ENCODE measurements at regions not wholly inside any gene's neighbourhood (a gene's known extent, or its start where the extent isn't known, plus 50 kb on each side); places are given as distances from the start of the nearest gene placed in this dataset.

DNA sequence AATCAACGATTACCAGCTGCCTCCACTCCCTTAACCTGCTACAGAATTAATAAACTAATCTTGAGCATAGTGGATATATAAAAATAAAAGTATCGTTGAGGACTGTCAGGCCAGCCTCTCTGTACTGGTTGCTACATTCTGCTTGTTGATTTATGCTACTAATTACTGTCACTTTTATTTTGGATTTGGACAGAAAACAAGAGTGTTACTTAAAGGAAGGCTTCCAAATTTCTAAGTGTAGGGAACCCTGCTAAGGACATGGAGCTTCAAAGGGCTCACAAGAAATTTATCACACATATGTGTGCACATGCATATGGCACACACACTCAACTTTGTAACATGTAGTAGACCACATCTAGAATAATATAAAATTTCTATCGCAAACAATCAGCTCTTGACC lies 141.2 kb upstream of the ANKRD1 start:
- peaks cover 0 to 5% (median 0%) of the 10 kb centered on the region in 7 donors for H3K4me1 Mint-ChIP-seq
- no peak overlapping the region for H3K27ac Mint-ChIP-seq
- H3K4me3 Mint-ChIP-seq = no peak overlapping the region
- ATAC-seq (no peak), DNase-seq (no peak)
- Histone ChIP-seq H3K36me3 (ENCODE audit: control insufficient read depth in 2 of 3, insufficient read depth in 3 of 3, low read length in 3 of 3) (no peaks in the 10 kb centered on the region), H3K27me3 (ENCODE audit: control insufficient read depth in 2 of 2, insufficient read depth in 2 of 2, low read length in 2 of 2) (no peaks in the 10 kb centered on the region), H3K9me3 (ENCODE audit: control insufficient read depth in 2 of 3, low read length in 3 of 3) (no peaks in the 10 kb centered on the region), H3K27ac (ENCODE audit: low read depth, low read length) (no peak overlapping the region), H3K4me3 (ENCODE audit: low read length) (no peak overlapping the region), H3K4me1 (ENCODE audit: control insufficient read depth in 2 of 2, insufficient read depth in 2 of 2, low read length in 2 of 2) (no peaks in the 10 kb centered on the region)
- intact Hi-C loops (cut with micrococcal nuclease) = no loop called here
- POLR2A ChIA-PET = no interaction called here
- H3K9me3 Mint-ChIP-seq = no peaks in the 10 kb centered on the region
- peaks cover 0 to 8% (median 0%) of the 10 kb centered on the region in 5 donors for H3K27me3 Mint-ChIP-seq
- CTCF ChIA-PET = no interaction called here
- H3K36me3 Mint-ChIP-seq = no peaks in the 10 kb centered on the region

DNA sequence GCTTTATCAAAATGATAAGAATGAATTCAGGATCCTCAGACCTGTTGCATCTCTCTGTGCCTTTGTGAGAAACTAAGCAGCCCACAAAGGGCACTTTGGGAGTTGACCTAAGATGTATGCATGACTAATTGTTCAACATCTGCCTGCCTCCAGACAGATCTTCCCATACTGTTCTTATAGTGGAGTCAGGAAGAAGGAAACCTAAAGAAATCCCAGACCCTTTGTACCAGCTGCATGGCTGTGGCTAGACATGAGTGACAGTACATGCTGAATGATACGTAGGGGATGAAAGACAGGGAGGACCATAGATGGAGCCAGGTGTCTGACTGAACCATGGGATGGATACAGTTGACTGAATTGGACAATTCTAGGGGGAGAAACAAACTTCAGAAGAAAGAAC lies 148.7 kb upstream of the PCGF5 start:
- Histone ChIP-seq H3K4me1 (ENCODE audit: control insufficient read depth in 2 of 2, insufficient read depth in 2 of 2, low read length in 2 of 2) (no peaks in the 10 kb centered on the region), H3K9me3 (ENCODE audit: control insufficient read depth in 2 of 3, low read length in 3 of 3) (no peaks in the 10 kb centered on the region), H3K27me3 (ENCODE audit: control insufficient read depth in 2 of 2, insufficient read depth in 2 of 2, low read length in 2 of 2) (no peaks in the 10 kb centered on the region), H3K4me3 (ENCODE audit: low read length) (no peak overlapping the region), H3K36me3 (ENCODE audit: control insufficient read depth in 2 of 3, insufficient read depth in 3 of 3, low read length in 3 of 3) (no peaks in the 10 kb centered on the region), H3K27ac (ENCODE audit: low read depth, low read length) (no peak overlapping the region)
- Mint-ChIP-seq H3K9me3 (peaks cover 0 to 5% (median 0%) of the 10 kb centered on the region in 11 donors), H3K27me3 (peaks cover 8 to 19% (median 8%) of the 10 kb centered on the region in 5 donors), H3K36me3 (no peaks in the 10 kb centered on the region), H3K27ac (no peak overlapping the region), H3K4me1 (peaks cover 0 to 2% (median 0%) of the 10 kb centered on the region in 7 donors), H3K4me3 (no peak overlapping the region)
- ChIA-PET CTCF (no interaction called here), POLR2A (interaction anchor here (0.7 kb wide), 1 partner anchor 13 kb away, joined by 3 read pairs; no protein-coding TSS in a partner anchor)
- no peak for DNase-seq
- intact Hi-C loops (cut with micrococcal nuclease) = no loop called here
- no peak for ATAC-seq

DNA sequence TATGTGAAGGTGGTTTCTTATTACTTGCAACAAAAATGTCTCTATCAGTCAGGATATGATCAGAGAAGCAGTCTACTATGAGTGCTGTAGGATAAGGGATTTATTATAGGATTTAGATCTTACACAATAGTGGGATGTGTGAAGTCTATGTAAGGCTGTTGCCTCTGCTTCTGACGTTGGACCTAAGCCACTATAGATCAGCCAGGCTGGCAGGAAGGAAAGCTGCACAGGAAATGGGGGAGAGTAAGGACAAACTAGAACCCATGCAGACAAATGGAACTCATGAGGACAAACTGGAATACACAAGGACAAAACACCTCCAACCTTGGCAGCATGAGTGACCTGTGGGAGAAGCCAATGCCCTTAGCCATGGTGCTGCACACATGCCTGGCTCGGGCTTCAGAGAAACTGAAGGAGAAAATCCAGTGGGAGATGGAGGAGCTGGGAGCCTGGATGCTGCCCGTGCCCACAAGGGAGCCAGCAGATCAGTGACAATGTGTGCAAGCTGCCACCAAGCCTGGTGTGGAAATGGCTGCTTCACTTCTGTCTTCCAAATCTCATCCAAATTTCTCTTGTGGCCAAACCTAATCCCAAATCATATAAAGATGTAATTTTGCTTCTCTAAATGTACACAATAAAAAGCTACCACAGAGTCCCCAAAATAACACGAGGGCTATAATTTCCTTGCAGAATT lies 147.0 kb upstream of the PCGF5 start:
- Mint-ChIP-seq H3K9me3 (peaks cover 0 to 5% (median 0%) of the 10 kb centered on the region in 11 donors), H3K36me3 (no peaks in the 10 kb centered on the region), H3K27ac (no peak overlapping the region), H3K4me3 (no peak overlapping the region), H3K4me1 (peaks cover 0 to 1% (median 0%) of the 10 kb centered on the region in 7 donors), H3K27me3 (peaks cover 8 to 22% (median 13%) of the 10 kb centered on the region in 5 donors)
- Histone ChIP-seq H3K4me3 (ENCODE audit: low read length) (no peak overlapping the region), H3K4me1 (ENCODE audit: control insufficient read depth in 2 of 2, insufficient read depth in 2 of 2, low read length in 2 of 2) (no peaks in the 10 kb centered on the region), H3K27me3 (ENCODE audit: control insufficient read depth in 2 of 2, insufficient read depth in 2 of 2, low read length in 2 of 2) (no peaks in the 10 kb centered on the region), H3K36me3 (ENCODE audit: control insufficient read depth in 2 of 3, insufficient read depth in 3 of 3, low read length in 3 of 3) (no peaks in the 10 kb centered on the region), H3K27ac (ENCODE audit: low read depth, low read length) (no peak overlapping the region), H3K9me3 (ENCODE audit: control insufficient read depth in 2 of 3, low read length in 3 of 3) (no peaks in the 10 kb centered on the region)
- POLR2A ChIA-PET = no interaction called here
- CTCF ChIA-PET = no interaction called here
- DNase-seq (no peak), ATAC-seq (no peak)
- intact Hi-C loops (cut with micrococcal nuclease) = no loop called here

DNA sequence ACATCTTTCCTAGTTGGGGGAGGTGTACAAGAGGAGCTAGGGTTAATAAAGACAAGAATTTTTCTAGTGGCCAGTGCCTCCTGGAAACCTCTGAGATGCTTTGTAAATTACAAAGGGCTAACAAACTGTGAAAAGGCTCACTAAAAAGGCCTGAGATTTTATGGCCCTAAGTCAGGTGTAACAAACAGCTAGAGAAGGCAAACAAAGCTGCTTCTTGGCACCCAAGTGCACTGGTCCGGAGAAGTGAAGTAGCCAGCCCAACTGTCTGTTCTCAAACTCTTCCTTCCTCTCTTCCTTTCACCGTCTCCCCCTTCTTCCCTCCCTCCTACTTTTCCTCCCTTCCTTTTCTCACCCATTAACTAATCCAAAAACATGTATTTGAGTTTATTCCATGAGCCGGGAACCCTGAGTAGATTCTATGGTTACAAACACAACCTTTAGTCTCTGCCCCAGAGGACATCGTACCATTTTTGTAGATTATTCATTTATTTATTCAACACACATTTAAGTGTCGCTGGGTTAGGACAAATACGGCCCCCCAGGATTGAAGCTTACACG lies 143.4 kb upstream of the PCGF5 start:
- H3K4me3 Mint-ChIP-seq = no peak overlapping the region
- CTCF ChIA-PET = no interaction called here
- DNase-seq = no peak

DNA sequence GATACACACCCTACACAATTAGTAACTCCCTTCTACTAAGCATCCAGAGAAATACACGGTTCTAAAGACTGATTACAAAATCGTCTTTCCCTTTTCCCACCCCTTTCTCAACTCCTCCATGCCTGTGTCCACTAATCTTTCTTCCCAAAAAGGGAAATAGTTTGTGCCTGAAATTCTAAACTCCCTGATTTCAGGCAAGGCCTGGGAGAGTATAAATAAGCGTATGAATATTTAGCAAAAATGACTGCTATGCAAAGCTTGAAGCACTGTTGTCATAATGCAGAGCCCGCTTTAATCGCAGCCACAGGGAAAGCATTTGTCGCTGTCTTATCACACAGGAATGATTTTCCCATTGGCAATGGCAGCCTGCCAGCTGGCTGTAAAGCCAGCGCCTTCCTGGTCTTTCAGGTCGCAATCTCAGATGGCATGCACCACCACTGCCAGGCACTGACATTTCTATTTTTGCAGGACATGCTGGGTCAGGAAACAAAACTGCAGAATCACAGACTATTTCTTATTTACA lies 142.9 kb upstream of the PCGF5 start:
- Histone ChIP-seq H3K4me3 (ENCODE audit: low read length) (no peak overlapping the region), H3K27ac (ENCODE audit: low read depth, low read length) (no peak overlapping the region), H3K36me3 (ENCODE audit: control insufficient read depth in 2 of 3, insufficient read depth in 3 of 3, low read length in 3 of 3) (no peaks in the 10 kb centered on the region), H3K4me1 (ENCODE audit: control insufficient read depth in 2 of 2, insufficient read depth in 2 of 2, low read length in 2 of 2) (no peaks in the 10 kb centered on the region), H3K27me3 (ENCODE audit: control insufficient read depth in 2 of 2, insufficient read depth in 2 of 2, low read length in 2 of 2) (no peaks in the 10 kb centered on the region), H3K9me3 (ENCODE audit: control insufficient read depth in 2 of 3, low read length in 3 of 3) (no peaks in the 10 kb centered on the region)
- no peak for ATAC-seq
- ChIA-PET POLR2A (no interaction called here), CTCF (no interaction called here)
- peaks cover 0 to 5% (median 0%) of the 10 kb centered on the region in 11 donors for H3K9me3 Mint-ChIP-seq
- no peak overlapping the region for H3K27ac Mint-ChIP-seq
- intact Hi-C loops (cut with micrococcal nuclease) = no loop called here
- H3K27me3 Mint-ChIP-seq = peaks cover 0 to 30% (median 9%) of the 10 kb centered on the region in 5 donors
- no peak for DNase-seq
- no peak overlapping the region for H3K4me3 Mint-ChIP-seq
- H3K36me3 Mint-ChIP-seq = no peaks in the 10 kb centered on the region
- H3K4me1 Mint-ChIP-seq = no peaks in the 10 kb centered on the region

More for the DNA sequence above, 143.4 kb upstream of the PCGF5 start:
- Histone ChIP-seq H3K36me3 (ENCODE audit: control insufficient read depth in 2 of 3, insufficient read depth in 3 of 3, low read length in 3 of 3) (no peaks in the 10 kb centered on the region), H3K27me3 (ENCODE audit: control insufficient read depth in 2 of 2, insufficient read depth in 2 of 2, low read length in 2 of 2) (no peaks in the 10 kb centered on the region), H3K4me1 (ENCODE audit: control insufficient read depth in 2 of 2, insufficient read depth in 2 of 2, low read length in 2 of 2) (no peaks in the 10 kb centered on the region), H3K9me3 (ENCODE audit: control insufficient read depth in 2 of 3, low read length in 3 of 3) (no peaks in the 10 kb centered on the region), H3K27ac (ENCODE audit: low read depth, low read length) (no peak overlapping the region), H3K4me3 (ENCODE audit: low read length) (no peak overlapping the region)
- POLR2A ChIA-PET = no interaction called here
- Mint-ChIP-seq H3K4me1 (no peaks in the 10 kb centered on the region), H3K36me3 (no peaks in the 10 kb centered on the region), H3K27me3 (peaks cover 4 to 34% (median 12%) of the 10 kb centered on the region in 5 donors), H3K27ac (peak overlapping the region in 1 of 9 donors; percentile 42), H3K9me3 (peaks cover 0 to 5% (median 0%) of the 10 kb centered on the region in 11 donors)
- intact Hi-C loops (cut with micrococcal nuclease) = no loop called here
- no peak for ATAC-seq

DNA sequence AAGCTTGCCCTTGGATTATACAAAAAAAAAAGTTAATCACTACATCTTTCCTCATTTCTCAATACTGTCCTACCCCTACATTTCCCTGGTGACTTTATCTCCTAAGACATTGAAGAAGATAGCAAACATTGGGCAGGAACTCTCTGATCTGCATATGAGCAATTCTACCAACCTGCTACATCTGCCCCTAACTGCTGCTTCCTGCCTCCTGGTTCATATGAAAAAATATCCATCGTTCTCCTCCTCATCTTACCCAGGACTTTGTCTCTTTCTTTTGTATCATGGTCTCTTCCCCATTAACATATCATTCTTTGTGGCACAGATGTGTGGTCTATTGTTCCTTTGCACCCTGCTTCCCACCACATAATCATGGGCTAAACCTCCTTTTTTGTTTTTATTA lies 139.7 kb upstream of the PCGF5 start:
- H3K9me3 ChIP-seq (ENCODE audit: control insufficient read depth in 2 of 3, low read length in 3 of 3) = no peaks in the 10 kb centered on the region
- DNase-seq (no peak), ATAC-seq (no peak)
- Mint-ChIP-seq H3K27ac (no peak overlapping the region), H3K36me3 (no peaks in the 10 kb centered on the region), H3K4me1 (no peaks in the 10 kb centered on the region), H3K27me3 (peaks cover 0 to 30% (median 9%) of the 10 kb centered on the region in 5 donors), H3K4me3 (no peak overlapping the region), H3K9me3 (no peaks in the 10 kb centered on the region)
- H3K4me1 ChIP-seq (ENCODE audit: control insufficient read depth in 2 of 2, insufficient read depth in 2 of 2, low read length in 2 of 2) = no peaks in the 10 kb centered on the region
- H3K4me3 ChIP-seq (ENCODE audit: low read length) = no peak overlapping the region
- no peak overlapping the region for H3K27ac ChIP-seq (ENCODE audit: low read depth, low read length)
- intact Hi-C loops (cut with micrococcal nuclease) = loop anchor here in 1 of 2 donors (10.0 kb wide), 1 partner anchor 166 kb away; no protein-coding TSS in a partner anchor
- no peaks in the 10 kb centered on the region for H3K36me3 ChIP-seq (ENCODE audit: control insufficient read depth in 2 of 3, insufficient read depth in 3 of 3, low read length in 3 of 3)
- CTCF ChIA-PET = no interaction called here
- H3K27me3 ChIP-seq (ENCODE audit: control insufficient read depth in 2 of 2, insufficient read depth in 2 of 2, low read length in 2 of 2) = no peaks in the 10 kb centered on the region
- POLR2A ChIA-PET = no interaction called here

DNA sequence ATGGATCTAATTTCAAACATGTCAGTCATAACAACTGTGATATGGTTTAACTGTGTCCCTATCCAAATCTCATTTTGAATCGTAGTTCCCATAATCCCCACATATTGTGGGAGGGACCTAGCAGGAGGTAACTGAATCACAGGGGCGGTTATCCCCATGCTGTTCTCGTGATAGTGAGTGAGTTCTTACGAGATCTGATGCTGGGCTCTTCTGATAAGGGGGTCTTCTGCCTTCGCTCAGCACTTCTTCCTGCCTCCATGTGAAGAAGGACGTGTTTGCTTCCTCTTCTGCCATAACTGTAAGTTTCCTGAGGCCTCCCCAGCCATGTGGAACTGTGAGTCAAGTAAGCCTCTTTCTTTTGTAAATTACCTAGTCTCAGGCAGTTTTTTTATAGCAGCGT lies 138.0 kb upstream of the PCGF5 start:
- H3K36me3 Mint-ChIP-seq = no peaks in the 10 kb centered on the region

More for the DNA sequence above, 138.0 kb upstream of the PCGF5 start:
- ChIA-PET POLR2A (no interaction called here), CTCF (no interaction called here)
- no peak overlapping the region for H3K4me3 Mint-ChIP-seq
- DNase-seq (no peak), ATAC-seq (no peak)
- no peaks in the 10 kb centered on the region for H3K4me1 Mint-ChIP-seq
- no peak overlapping the region for H3K27ac ChIP-seq (ENCODE audit: low read depth, low read length)
- H3K27ac Mint-ChIP-seq = no peak overlapping the region
- peaks cover 0 to 24% (median 6%) of the 10 kb centered on the region in 5 donors for H3K27me3 Mint-ChIP-seq
- intact Hi-C loops (cut with micrococcal nuclease) = loop anchor here in 1 of 2 donors (10.0 kb wide), 1 partner anchor 168 kb away; no protein-coding TSS in a partner anchor
- no peak overlapping the region for H3K4me3 ChIP-seq (ENCODE audit: low read length)
- no peaks in the 10 kb centered on the region for H3K36me3 ChIP-seq (ENCODE audit: control insufficient read depth in 2 of 3, insufficient read depth in 3 of 3, low read length in 3 of 3)
- no peaks in the 10 kb centered on the region for H3K9me3 Mint-ChIP-seq
- no peaks in the 10 kb centered on the region for H3K4me1 ChIP-seq (ENCODE audit: control insufficient read depth in 2 of 2, insufficient read depth in 2 of 2, low read length in 2 of 2)
- H3K27me3 ChIP-seq (ENCODE audit: control insufficient read depth in 2 of 2, insufficient read depth in 2 of 2, low read length in 2 of 2) = no peaks in the 10 kb centered on the region
- no peaks in the 10 kb centered on the region for H3K9me3 ChIP-seq (ENCODE audit: control insufficient read depth in 2 of 3, low read length in 3 of 3)
